CD4-positive, CD25-positive, alpha-beta regulatory T cell (primary cell): ENCODE measurements at regions not wholly inside any gene's neighbourhood (a gene's known extent, or its start where the extent isn't known, plus 50 kb on each side); places are given as distances from the start of the nearest gene placed in this dataset.
"Not testable (repeated sequence)": the region's sequence is repeated elsewhere in the genome, so short reads cannot be mapped to it uniquely, and the experiment has no call there.

Experiments used
- ATAC-seq, 2 donors: fragments of 150-1000 bp; cut with Tn5 transposase; one replicate each; pipeline ENCODE4 v1.10.0; 2021; ENCODE audit warnings: low read depth in 2 of 2, moderate number of reproducible peaks in 2 of 2, moderate library complexity in 1 of 2
- DNase-seq, 3 donors: peaks; one replicate each; pipeline versions ENCODE4 v3.0.0 to v3.0.0-alpha.2; 2012 to 2022; ENCODE audit warnings: mixed read lengths in 1 of 3
- H3K27ac ChIP-seq: one replicate; pipeline ENCODE4 v1.7.0; 2013; ENCODE audit warnings: mild to moderate bottlenecking, low read length; ENCODE audit not compliant: insufficient read depth, poor library complexity, severe bottlenecking
- H3K27me3 ChIP-seq: one replicate; pipeline ENCODE4 v1.7.0; 2013; ENCODE audit warnings: low read length; ENCODE audit not compliant: control insufficient read depth, insufficient read depth
- H3K36me3 ChIP-seq: one replicate; pipeline ENCODE4 v1.7.0; 2013; ENCODE audit warnings: mild to moderate bottlenecking, low read length, moderate library complexity; ENCODE audit not compliant: control insufficient read depth, insufficient read depth
- H3K4me1 ChIP-seq: 2 replicates; pipeline ENCODE4 v1.7.0; 2013; ENCODE audit warnings: mild to moderate bottlenecking, low read length; ENCODE audit not compliant: insufficient read depth, control insufficient read depth, poor library complexity, severe bottlenecking
- H3K4me3 ChIP-seq: one replicate; pipeline ENCODE4 v1.7.0; 2013; ENCODE audit warnings: low read depth, mild to moderate bottlenecking, low read length, moderate library complexity
- H3K9me3 ChIP-seq, 2 experiments: 1 replicate in 1 of 2; 2 replicates in 1 of 2; pipeline ENCODE4 v1.7.0; 2013; ENCODE audit warnings: low read length in 2 of 2, mild to moderate bottlenecking in 1 of 2, moderate library complexity in 1 of 2; ENCODE audit not compliant: control insufficient read depth in 2 of 2
- H3K27ac Mint-ChIP-seq, 3 donors: one replicate each; pipeline ENCODE4 v1.8.0; 2020 to 2022; ENCODE audit warnings: mild to moderate bottlenecking in 3 of 3, mixed read lengths in 3 of 3, moderate library complexity in 2 of 3
- H3K27me3 Mint-ChIP-seq: one replicate; pipeline ENCODE4 v1.8.0; 2022; ENCODE audit warnings: mild to moderate bottlenecking, mixed read lengths
- H3K36me3 Mint-ChIP-seq: one replicate; pipeline ENCODE4 v1.8.0; 2020; ENCODE audit warnings: mixed read lengths
- H3K4me1 Mint-ChIP-seq, 4 donors: one replicate each; pipeline ENCODE4 v1.8.0; 2020 to 2022; ENCODE audit warnings: mixed read lengths in 4 of 4, mild to moderate bottlenecking in 1 of 4
- H3K4me3 Mint-ChIP-seq, 4 donors: one replicate each; pipeline ENCODE4 v1.8.0; 2020 to 2022; ENCODE audit warnings: mild to moderate bottlenecking in 4 of 4, mixed read lengths in 4 of 4, moderate library complexity in 3 of 4
- H3K9me3 Mint-ChIP-seq, 7 donors: one replicate each; pipeline ENCODE4 v1.8.0; 2020 to 2022; ENCODE audit warnings: mixed read lengths in 7 of 7, mild to moderate bottlenecking in 3 of 7, moderate library complexity in 2 of 7

DNA sequence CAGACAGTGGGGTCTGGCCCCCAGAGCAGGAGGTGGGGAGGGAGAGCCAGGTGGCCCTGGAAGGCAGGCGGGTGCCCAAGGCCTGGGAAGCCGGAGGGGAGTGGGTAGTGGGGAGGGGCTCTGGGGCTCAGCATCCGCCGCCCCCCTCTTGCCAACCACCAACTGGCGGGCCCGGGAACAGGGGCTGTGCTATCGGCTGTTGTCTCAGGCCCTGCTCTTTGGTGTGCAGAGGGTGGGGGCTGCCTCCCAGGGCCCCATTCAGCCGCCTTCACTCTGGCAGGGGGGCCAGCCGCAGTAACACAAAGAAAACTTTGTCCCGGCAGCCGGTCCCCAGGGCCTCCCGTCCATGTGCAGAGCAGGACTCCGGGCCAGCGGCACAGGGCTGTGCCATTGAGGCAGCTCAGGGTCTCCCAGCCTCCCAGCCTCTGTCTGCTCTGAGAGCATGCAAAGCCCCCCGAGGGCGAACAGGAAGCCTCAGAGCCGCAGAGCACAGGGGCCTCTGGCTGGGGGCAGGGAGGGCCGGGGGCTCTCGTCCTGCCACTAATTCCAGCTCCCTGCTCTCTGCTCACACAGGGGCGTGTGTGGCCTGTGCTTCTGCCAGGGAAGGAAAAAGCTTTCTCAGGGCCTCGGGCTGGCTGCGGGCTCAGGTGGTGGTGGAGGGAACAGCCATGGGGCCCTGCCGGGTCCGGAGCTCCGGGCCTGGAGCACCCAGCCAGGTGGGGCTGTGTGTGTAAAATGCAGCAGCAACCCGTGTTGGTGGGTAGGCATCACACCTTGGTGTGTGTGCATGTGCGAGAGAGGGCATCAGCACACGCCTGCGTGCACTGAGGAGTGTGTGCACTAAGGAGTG is 54.2 kb upstream of the NOTCH1 start:
- Mint-ChIP-seq H3K4me3 (no peak overlapping the region), H3K27ac (no peak overlapping the region), H3K27me3 (peaks cover 6% of the 10 kb centered on the region), H3K4me1 (no peaks in the 10 kb centered on the region), H3K36me3 (no peaks in the 10 kb centered on the region), H3K9me3 (peaks cover 0 to 2% (median 0%) of the 10 kb centered on the region in 7 donors)
- Histone ChIP-seq H3K4me1 (no peaks in the 10 kb centered on the region), H3K27ac (no peak overlapping the region), H3K4me3 (no peak overlapping the region), H3K9me3 (no peaks in the 10 kb centered on the region), H3K27me3 (no peaks in the 10 kb centered on the region), H3K36me3 (no peaks in the 10 kb centered on the region)
- ATAC-seq: no peak
- DNase-seq: no peak

DNA sequence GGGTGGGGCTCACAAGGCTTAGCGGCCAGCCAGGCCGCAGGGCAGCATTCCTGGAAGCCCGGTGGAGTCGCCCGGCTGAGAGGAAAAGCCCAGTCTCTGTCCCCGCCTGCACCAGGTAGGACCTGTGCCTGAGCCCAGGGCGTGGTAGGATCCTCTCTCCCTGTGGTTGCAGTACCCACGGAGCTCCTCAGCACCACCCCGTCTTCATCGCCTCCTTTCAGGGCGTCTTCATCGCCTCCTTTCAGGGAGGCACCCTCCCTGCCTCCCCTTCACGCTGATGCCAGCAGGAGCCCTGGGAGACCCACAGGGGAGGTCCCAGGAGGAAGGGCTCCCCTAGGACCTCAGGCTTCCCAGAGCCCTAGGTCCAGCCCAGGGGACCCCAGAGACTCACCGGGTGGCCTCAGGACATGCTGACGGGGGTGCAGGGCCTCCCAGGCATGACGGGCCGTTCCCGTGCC is 53.3 kb upstream of the NOTCH1 start:
- Mint-ChIP-seq H3K36me3 (no peaks in the 10 kb centered on the region), H3K4me1 (no peaks in the 10 kb centered on the region), H3K27ac (no peak overlapping the region), H3K27me3 (peaks cover 6% of the 10 kb centered on the region), H3K9me3 (peaks cover 0 to 2% (median 0%) of the 10 kb centered on the region in 7 donors), H3K4me3 (no peak overlapping the region)
- no peak for ATAC-seq
- DNase-seq: no peak
- H3K36me3 ChIP-seq: no peaks in the 10 kb centered on the region
- no peaks in the 10 kb centered on the region for H3K9me3 ChIP-seq
- H3K27ac ChIP-seq: no peak overlapping the region
- no peak overlapping the region for H3K4me3 ChIP-seq
- no peaks in the 10 kb centered on the region for H3K4me1 ChIP-seq
- no peaks in the 10 kb centered on the region for H3K27me3 ChIP-seq

DNA sequence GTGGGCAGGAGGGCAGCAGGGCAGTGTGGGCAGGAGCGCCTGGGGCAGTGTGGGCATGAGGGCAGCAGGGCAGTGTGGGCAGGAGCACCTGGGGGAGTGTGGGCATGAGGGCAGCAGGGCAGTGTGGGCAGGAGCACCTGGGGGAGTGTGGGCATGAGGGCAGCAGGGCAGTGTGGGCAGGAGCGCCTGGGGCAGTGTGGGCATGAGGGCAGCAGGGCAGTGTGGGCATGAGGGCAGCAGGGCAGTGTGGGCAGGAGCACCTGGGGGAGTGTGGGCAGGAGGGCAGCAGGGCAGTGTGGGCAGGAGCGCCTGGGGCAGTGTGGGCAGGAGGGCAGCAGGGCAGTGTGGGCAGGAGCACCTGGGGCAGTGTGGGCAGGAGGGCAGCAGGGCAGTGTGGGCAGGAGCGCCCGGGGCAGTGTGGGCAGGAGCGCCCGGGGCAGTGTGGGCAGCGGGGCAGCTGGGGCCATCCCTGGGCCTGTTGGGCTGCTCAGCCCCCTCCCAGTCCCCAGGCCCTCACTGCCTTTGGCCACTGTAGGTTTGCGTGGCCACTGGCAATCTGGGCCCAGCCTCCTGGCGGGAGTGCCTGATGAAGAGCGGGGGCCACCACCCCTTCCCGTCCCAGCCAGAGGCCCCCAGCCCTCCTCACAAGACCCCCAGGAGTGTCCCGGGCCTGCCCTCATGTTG is 52.7 kb upstream of the NOTCH1 start:
- not testable (repeated sequence) for H3K27ac ChIP-seq, H3K9me3 Mint-ChIP-seq, H3K36me3 Mint-ChIP-seq, H3K4me1 Mint-ChIP-seq, H3K4me3 Mint-ChIP-seq, H3K4me1 ChIP-seq, H3K4me3 ChIP-seq, DNase-seq, H3K27me3 Mint-ChIP-seq, ATAC-seq, H3K27me3 ChIP-seq, H3K9me3 ChIP-seq, H3K27ac Mint-ChIP-seq, H3K36me3 ChIP-seq

DNA sequence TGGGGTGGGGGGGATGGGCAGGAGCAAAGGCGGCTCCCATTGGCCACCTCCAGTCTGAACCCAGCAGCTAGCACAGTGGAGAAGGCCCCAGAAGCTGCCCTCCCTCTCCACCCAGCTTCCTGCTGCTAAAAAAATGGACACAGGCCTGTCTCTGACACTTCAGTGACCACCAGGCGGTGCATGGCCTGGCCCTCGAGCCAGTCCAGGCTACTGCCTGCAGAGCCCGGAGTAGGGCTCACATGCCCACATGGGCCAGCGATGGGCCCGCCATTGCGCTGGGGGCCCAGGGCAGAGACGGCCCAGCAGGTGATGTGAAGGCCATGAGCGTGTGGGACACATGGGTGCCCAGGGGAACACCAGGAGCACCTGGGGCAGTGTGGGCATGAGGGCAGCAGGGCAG is 52.1 kb upstream of the NOTCH1 start:
- H3K36me3 ChIP-seq: no peaks in the 10 kb centered on the region
- no peaks in the 10 kb centered on the region for H3K27me3 ChIP-seq
- no peaks in the 10 kb centered on the region for H3K4me1 ChIP-seq
- Mint-ChIP-seq H3K36me3 (no peaks in the 10 kb centered on the region), H3K4me1 (no peaks in the 10 kb centered on the region), H3K9me3 (peaks cover 0 to 2% (median 0%) of the 10 kb centered on the region in 7 donors), H3K27ac (no peak overlapping the region), H3K4me3 (no peak overlapping the region), H3K27me3 (peaks cover 4% of the 10 kb centered on the region)
- no peak overlapping the region for H3K27ac ChIP-seq
- ATAC-seq (no peak), DNase-seq (no peak)
- no peaks in the 10 kb centered on the region for H3K9me3 ChIP-seq
- H3K4me3 ChIP-seq: no peak overlapping the region

DNA sequence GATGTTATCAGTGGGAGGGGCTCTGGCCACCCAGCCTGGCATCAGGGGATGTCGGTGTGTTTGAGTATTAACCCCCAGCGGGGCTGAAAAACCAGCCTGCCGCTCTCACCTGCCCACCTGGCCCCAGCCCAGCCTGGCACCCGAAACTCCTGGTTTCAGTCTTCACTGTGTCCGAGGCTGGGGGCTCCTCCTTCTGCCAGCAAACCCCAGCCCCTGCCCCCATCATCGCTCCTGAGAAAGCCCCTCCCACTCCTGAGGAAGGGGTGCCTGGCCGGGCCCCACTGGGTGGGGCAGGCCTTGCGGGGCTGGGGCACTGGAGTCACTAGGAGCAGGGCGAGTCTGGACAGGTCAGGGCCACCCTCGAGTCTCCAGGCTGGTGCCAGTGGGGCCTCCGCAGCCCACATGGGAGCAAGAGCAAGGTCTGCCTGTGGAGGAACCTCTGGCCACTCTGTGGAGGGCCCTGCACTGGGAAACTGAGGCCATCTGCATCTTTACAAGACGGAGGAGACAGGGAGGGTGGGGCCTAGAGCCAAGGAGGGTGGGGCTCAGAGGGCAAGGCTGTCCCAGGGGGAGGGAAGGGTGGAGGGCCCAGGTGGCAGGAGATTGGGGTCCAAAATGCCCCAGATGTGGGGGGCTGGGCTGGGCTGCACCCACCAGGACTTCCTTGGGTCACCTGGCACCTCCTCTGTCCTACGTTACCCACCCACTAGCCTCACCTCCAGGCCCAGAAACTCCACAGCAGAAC is 51.5 kb upstream of the NOTCH1 start:
- Mint-ChIP-seq H3K4me3 (no peak overlapping the region), H3K36me3 (no peaks in the 10 kb centered on the region), H3K9me3 (peaks cover 0 to 2% (median 0%) of the 10 kb centered on the region in 7 donors), H3K27me3 (no peaks in the 10 kb centered on the region), H3K4me1 (no peaks in the 10 kb centered on the region), H3K27ac (no peak overlapping the region)
- no peaks in the 10 kb centered on the region for H3K4me1 ChIP-seq
- no peaks in the 10 kb centered on the region for H3K27me3 ChIP-seq
- ATAC-seq (no peak), DNase-seq (no peak)
- H3K4me3 ChIP-seq: no peak overlapping the region
- no peak overlapping the region for H3K27ac ChIP-seq
- no peaks in the 10 kb centered on the region for H3K9me3 ChIP-seq
- no peaks in the 10 kb centered on the region for H3K36me3 ChIP-seq

DNA sequence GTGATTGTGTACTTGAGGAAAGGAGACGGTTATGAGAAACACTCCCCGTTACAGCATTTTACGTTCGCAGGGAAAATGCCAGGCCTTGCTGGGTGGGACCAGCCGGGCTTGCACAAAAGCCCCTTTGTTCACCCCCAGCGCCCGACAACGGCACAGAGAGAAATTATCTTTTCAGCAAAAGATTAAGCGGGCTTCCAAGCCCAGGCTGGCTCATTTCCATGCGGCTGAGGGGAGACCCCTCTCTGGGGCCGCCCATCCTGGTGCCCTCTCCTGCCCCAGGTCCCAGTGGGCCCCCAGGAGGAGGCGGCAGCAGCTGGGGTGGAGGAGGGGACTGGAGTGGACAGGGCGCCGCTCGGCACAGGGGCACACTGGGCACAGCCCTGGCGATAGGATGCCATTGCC is 50.8 kb upstream of the NOTCH1 start:
- H3K4me3 ChIP-seq: no peak overlapping the region
- H3K4me1 ChIP-seq: no peaks in the 10 kb centered on the region
- peaks cover 0 to 2% (median 0%) of the 10 kb centered on the region in 7 donors for H3K9me3 Mint-ChIP-seq
- H3K4me3 Mint-ChIP-seq: no peak overlapping the region
- H3K4me1 Mint-ChIP-seq: no peaks in the 10 kb centered on the region
- no peaks in the 10 kb centered on the region for H3K36me3 ChIP-seq
- no peak for DNase-seq
- no peaks in the 10 kb centered on the region for H3K27me3 Mint-ChIP-seq
- no peak overlapping the region for H3K27ac ChIP-seq
- H3K9me3 ChIP-seq: no peaks in the 10 kb centered on the region
- H3K27me3 ChIP-seq: no peaks in the 10 kb centered on the region
- H3K27ac Mint-ChIP-seq: no peak overlapping the region
- no peak for ATAC-seq
- H3K36me3 Mint-ChIP-seq: no peaks in the 10 kb centered on the region

DNA sequence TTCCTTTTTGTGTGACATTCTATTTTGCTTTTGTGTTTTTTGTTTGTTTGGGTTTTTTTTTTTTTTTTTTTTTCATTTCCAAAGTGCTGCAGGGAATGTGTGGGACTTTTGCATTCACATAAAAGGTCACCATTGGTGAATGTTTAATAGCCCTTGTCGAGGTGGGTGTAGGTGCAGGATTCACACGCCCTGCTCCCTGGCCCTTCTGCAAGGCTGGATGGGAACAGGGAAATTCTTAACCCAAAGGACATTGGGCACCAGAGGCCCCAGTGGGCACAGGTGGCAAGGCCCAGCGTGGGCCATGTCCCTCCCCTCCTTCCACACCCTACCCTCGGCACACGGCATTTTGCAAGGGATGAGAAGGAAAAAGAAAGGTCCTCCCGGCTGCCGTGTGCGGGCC is 50.4 kb upstream of the NOTCH1 start:
- Histone ChIP-seq H3K4me3 (no peak overlapping the region), H3K27ac (no peak overlapping the region), H3K9me3 (no peaks in the 10 kb centered on the region), H3K4me1 (no peaks in the 10 kb centered on the region), H3K36me3 (no peaks in the 10 kb centered on the region), H3K27me3 (no peaks in the 10 kb centered on the region)
- H3K36me3 Mint-ChIP-seq: no peaks in the 10 kb centered on the region
- H3K4me1 Mint-ChIP-seq: no peaks in the 10 kb centered on the region
- ATAC-seq (no peak), DNase-seq (no peak)
- H3K4me3 Mint-ChIP-seq: no peak overlapping the region
- H3K27me3 Mint-ChIP-seq: no peaks in the 10 kb centered on the region
- peaks cover 0 to 2% (median 0%) of the 10 kb centered on the region in 7 donors for H3K9me3 Mint-ChIP-seq
- H3K27ac Mint-ChIP-seq: no peak overlapping the region
